Stimulated activated naive CD4-positive, alpha-beta T cell treated with Interleukin-2 at 50 U/mL for 16 hours (primary cell): ENCODE measurements at regions not wholly inside any gene's neighbourhood (a gene's known extent, or its start where the extent isn't known, plus 50 kb on each side); places are given as distances from the start of the nearest gene placed in this dataset.
A peak's percentile ranks its signal among the peaks of the same experiment; 100 is the strongest.
"Not testable (repeated sequence)": the region's sequence is repeated elsewhere in the genome, so short reads cannot be mapped to it uniquely, and the experiment has no call there.

Experiments
- DNase-seq: peaks from one replicate; lab custom pipeline; 2025; lab: John Stamatoyannopoulos, UW

DNA sequence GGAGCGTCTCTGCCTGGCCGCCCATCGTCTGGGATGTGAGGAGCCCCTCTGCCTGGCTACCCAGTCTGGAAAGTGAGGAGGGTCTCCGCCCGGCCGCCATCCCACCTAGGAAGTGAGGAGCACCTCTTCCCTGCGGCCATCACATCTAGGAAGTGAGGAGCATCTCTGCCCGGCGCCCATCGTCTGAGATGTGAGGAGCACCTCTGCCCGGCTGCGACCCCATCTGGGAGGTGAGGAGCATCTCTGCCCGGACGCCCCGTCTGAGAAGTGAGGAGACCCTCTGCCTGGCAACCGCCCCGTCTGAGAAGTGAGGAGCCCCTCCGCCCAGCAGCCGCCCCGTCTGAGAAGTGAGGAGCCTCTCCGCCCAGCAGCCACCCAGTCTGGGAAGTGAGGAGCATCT, 84.5 kb downstream of the IDS start:
- not testable (repeated sequence) for DNase-seq

DNA sequence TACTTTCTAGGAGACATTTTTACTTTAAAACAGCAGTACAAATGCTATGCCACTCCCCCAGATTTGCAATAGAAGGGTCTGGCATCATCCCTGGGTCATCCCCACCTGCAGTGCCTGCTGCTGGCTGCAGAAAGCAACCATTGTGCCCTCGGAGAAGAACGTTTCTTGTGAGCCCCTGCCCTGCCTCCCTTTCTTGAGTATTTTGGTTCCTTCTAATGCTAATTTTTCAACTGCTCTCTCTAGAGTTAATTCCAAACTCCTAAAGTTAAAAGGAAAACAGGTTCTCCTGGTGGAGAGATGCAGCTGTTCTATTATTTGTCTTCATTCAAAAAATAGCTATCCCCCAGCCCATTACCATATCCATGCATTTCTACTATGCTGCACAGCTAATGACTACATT, 107.1 kb downstream of the IDS start:
- DNase-seq: no peak

DNA sequence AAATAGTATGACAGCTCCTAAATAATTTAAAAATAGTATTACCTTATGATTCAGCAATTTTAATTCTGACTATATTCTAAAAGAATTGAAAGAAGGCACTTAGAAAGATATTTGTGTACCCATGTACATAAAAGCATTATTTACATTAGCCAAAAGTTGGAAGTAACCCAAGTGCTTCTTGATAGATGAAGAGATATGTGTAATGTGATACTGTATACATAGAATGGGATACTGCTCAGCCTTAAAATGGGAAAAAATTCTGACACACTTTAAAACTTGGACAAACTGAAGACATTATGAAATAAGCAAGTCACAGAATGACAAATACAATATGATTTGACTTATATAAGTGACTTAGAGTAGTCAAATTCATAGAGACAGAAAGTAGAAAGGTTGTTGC, 112.2 kb downstream of the IDS start:
- no peak for DNase-seq

DNA sequence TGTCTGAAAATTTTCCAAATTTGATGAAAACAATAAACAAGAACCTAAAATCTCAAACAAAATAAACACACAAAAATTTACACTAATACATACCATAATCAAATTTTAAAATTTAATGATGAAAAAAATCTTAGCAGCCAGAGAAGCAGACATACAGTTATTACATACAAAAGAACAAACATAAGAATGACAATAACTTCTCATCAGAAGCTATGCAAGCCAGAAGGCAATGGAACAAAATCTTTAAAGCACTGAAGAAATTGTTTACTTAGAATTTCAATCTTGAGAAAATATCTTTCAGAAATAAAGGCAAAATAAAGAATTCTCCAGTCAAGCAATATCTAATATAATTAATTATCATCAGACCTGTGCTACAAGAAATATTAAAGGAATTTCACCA, 121.3 kb downstream of the IDS start:
- DNase-seq: no peak

DNA sequence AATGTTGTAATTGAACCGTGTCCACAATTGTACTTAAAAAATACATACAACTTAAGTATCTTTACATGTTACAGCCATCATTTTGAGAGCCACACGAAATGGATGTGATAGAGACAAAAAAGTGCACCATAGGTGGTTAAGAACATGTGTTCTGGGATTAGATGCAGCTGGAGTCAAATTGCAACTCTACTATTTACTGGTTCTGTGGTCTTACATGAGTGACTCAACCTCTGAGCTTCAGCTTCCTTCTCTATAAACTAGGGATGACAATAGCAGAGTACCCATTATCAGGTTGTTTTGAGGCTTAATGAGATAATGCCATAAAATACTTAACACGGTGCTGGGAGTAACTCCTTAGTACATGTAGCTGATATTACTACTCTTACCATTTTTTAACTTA, 130.4 kb downstream of the IDS start:
- no peak for DNase-seq

DNA sequence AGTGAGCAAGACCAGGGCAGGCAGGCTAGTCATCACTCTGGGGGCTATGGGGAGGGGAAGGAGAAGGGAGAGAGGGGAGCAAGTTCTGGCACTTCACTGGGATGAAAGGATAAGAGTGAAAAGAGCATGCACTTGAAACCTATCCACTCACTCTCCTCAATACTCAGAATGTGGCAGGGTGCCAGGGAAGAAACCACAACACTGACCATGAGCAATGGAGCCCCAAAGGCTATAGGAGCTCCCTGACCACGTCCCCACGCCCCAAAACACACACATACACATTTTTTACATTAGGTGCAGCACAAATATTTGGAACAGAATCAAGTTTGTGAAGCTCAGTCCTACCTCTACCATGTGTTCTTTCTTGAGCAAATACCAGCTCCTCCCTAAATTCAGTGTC, 132.2 kb downstream of the IDS start:
- no peak for DNase-seq

DNA sequence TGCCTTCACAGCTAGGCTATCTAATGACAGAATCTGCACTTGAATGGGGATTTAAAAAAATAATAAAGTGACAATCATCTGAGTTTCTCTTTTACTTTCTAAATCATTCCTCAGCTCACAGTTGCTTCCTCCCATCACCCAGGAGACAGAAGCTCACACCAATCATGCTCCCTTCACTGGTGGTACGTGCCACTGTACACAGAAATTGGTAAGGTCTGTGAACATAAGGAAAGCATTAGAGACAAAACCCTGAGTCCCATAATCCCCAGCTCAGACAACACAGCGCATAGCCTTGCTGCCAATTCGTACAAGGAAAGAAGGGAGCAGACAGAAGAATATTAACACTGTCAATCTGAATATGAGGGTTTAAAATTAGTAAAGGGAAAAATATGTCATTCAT, 133.1 kb downstream of the IDS start:
- no peak for DNase-seq

DNA sequence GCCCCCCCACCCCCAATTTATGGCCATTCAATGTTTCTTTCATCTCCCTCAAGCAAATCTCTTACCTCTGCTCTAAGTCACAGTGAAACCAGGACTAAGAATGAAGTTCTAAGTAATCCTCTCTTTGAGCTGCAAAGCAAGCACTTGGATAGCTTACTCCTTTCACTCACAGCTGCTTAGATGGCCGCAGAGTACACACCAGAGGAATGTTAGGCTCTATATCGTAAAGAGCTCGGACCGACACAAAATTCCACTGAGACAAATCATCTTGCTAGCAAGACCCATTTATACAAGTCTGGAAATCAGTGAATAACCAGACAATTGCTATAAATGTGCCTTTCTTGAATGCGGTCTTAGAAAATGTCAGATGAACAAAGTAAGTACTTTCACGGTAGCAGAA, 135.0 kb downstream of the IDS start:
- no peak for DNase-seq

DNA sequence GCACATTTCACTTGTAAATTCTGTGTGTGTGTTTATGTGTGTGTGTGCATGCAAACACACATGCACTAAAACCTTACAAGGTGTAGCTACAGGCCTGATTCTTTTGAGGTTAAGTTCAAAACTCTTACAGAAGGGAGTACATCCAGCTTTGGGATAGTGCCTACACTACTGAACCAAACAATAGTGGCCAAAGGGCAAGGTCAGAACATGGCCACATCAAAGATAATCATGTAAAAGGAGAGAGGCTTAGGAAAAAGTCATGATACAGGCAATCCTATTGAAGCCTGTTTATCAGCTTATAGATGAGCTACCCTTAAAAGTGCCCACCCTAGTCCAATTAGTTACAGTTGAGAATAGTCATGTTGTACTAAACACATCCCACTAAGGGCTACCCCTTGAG, 139.6 kb downstream of the IDS start:
- DNase-seq: no peak

DNA sequence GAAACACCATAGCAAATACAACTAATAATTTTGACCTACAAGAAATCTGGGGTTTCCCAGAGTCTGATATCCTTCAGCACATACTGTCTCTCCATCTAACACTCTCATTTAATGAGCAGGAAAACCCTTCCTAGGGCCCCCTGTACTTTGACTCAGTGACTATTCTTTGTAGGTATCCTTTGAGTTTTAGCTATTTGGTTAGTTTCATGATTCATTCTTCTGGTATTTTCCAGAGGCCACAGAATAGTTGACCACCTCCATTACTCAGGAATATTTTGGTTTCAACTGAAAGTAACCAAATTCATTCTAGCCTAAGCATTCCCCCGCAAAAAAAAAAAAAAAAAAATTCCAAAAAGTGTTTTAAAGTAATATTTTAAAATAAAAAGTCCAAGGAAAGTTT, 140.0 kb downstream of the IDS start:
- DNase-seq: no peak

DNA sequence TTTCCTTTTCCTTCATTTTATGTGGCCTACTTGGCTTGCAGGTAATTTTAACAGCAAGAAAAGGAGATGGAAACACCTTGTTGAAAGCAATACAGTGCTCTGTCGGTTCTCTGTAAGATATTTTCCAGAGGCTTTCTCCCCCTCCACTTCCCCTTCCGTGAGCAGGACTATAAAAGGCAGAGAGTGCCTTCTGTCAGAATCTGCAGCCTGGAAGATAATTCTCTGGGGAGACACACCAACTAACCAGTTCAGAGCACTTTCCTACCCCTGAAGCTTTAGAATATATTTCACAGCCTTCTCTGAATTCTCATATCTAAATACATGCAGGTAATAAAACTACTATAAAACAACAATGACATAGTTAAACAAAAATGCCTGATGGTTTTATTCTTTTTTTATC, 141.1 kb downstream of the IDS start:
- no peak for DNase-seq

DNA sequence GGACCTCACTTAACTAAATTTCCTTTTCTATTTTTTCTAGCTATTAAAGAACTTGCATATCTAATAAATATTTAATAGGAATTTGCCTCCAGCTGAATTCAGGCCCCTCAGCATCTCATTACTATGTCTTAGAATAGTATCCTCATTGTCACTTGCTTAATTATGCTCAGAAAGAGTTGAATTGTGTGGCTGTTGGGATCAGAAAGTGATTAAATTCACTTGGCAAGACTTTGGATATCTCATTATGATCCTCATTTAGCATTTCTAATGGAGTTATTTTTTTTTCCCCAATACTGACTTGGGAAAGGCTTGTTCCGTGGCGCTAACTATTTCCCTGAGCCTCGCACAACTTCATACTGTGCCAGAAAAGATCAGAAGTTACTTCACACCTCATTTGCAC, 158.8 kb downstream of the IDS start:
- no peak for DNase-seq

DNA sequence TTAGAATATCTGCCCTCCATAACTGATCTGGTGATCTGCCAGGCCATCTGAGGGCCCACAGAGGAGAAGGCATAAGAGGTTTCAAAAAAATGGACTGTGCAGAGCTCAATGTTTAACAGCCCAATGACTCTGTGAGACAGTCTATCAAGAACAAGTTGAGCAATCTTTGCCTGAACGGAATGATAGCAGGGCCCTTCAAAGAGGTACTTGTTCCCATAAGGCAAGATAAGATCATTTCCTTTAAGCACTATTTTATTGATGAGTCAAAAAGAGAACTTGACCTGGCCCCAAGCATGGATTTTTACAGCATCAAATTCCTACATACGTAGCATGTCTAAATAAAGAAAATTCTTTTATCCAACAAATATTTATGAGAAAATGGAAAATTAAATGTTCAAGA, 182.8 kb downstream of the IDS start:
- DNase-seq: no peak

DNA sequence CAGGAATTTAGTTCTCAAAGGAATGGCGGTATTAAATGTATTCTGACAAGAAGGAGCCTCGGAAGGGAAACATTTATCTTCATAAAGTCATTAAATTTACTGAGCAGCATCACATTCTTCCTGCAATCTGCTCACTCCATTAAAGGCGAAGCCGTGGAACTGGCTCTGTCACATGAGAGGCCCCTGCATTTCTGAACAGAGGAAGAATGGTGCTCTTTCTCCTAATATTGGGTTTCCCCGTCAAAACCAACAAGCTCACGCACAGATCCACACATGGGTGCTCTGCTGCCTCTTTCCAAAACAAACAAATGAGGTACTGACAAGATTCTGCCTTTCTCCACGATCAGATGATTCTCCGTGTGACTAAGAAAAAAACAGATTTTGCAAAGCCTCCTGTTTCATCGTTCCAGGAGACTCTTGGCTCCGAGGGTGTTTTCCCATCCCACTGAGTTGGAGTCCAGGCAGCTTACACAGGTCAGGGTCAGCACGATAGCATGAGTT, 191.2 kb downstream of the IDS start:
- DNase-seq: no peak

DNA sequence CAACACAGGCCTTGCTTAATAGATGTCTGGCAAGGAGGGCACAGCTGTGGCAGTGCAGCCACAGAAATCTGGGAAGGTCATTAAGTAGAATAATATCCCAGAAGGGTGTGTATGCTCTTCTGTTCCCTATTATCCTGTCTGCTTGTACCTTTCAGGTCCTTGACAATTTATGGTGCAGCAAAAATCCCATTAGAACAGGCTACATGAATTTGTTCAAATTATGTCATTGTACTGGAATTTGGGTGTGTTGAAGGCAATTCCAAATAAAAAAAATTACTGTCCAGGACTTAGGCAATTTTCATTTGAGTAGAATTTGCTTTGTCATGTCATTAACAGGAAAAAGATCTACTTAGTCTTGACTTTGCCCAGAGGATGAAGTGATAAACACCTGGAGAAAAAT, 192.1 kb downstream of the IDS start:
- DNase-seq: no peak

DNA sequence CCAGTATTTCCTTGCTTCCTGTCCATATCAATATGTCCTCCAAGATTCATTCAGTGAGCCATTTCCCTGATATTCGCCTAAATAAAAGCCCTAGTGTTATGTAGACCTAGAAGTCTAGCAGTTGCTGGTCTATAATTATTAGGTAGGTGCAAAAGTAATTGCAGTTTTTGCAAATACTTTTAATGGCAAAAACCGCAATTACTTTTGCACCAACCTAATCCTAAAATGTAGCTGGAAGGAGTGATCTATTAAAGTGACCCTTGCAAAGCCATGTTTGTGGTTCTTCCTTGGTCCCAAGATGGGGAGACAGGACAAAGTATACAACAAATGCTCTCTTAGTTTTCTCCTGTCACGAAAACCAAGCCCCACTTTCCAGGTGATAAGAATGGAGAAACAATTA, 193.0 kb downstream of the IDS start:
- no peak for DNase-seq

DNA sequence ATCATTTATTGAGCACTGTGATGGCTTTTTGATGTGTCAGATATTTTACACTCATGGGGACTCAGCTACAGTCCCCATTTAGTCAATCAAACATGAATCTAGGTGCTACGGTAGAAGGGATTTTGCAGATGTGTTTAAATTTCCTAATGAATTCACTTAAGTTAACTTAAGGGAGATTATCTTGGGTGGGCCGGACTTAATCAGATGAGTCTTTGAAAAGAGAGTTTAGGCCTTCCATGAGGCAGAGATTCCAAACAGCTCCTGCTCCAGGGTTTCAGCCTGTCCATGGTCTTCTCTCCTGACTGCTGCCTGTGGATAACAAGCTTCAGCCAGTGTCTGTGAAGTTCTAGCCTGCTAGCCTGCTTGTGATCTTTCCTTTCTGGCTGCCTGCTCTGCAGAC, 202.4 kb downstream of the IDS start:
- no peak for DNase-seq

DNA sequence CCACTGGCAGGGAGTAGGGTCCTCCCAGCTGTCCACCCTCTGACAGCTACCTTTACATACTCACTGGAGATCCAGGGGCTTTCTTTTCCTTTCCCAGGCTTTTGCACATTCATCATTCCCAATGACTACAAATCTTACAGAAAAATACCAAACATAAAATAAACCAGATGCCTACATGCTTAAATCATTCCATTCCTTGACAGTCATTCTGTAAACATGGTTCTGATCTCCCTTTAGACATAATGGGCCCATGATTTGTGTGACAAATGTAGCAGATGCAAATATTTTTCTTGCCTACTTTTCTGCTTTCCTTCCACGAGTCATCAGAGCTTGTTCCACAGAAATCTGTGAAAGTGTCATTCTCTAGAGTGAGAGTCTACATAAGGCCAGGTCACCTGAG, 207.0 kb downstream of the IDS start:
- no peak for DNase-seq

DNA sequence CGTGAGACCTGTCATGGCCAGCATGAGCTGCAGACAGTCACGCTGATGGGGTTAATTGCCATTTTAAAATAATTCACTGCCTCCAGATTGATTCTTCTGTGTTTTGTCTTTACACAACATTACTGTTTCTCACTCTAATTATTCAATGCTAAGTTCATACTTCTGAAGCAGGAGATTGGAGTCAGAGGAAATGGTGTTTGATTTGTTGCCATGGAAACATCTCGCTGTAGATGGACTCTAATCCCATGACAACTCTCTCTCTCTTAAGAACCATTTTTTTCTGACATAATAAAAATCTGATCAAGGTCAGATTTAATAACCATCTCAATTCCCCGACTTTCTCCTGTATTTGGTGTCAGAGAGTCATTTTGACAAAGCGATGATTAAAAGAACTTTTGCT, 209.0 kb downstream of the IDS start:
- no peak for DNase-seq

DNA sequence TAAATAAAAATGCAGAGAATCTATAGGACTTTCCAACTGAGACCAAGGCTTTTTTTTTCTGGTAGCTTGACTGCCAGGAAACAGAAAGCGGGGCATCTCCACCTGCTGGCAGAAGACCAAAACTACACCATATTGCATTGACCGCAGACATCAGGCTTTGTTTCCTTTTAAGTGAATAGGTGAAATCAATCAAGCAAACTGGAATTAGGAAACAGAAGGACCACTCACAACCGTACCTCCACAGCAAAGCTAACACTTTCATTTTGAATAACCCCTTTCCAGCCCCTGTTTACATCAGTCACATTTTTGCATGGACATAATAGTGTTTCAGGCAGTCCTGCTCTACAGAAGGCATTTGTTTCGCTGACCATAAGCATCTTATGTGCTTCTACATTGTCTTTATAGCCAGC, 218.2 kb downstream of the IDS start:
- DNase-seq: peak; percentile 4

DNA sequence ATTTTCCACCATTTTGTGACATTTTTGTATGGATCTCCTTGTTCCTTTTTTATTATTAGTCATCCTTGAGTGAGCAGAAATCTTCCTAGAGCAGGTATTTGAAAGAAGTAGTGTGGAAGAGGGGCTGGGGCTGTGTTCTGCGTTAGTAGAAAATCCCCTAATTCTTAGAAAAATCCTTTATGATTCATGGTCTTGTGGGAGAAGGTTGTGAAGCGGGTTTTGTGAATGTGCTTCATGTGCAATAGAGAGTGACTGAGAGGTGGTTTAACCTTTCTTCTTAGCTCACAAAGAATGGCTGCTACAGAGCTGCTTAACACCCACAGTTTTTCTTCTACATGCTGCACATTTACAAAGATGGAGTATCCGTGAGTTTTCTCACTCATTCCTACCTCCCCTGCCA, 220.5 kb downstream of the IDS start:
- no peak for DNase-seq

DNA sequence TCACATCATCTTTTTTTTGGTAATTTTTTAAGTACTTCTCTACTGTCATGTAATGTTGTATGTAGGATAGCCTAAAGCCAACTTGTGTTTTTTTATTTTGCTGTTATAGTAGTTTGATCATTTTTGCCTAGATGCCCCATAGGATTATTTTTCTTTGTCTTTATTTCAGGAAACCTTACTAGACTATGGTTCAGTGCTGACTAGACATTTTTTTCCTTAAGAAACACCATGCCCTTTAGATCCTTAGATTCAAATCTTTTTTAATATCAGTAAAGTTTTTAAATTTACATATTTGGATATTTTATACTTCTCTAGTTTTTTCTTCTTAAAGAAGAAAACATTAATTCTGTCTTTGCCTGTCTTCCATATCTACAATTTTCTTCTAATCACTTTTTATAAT, 221.3 kb downstream of the IDS start:
- no peak for DNase-seq

DNA sequence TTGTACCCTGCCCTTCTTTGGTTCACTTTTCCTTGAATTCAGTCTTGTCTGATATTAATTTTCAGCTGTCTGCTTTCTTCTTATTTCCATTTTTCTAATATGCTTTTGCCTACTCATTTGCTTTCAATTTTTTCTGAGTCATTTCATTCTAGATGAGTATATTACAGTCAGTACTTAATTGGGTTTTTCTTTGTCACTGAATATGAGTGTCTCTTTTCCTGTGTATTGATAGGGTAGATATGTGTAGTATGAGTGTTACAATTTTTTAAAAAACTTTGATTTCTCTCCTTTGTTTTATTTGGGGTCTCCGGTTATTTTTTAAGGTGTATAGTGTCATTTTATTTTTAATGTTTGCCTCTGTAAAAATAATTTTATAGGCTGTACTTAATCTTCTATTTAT, 222.2 kb downstream of the IDS start:
- DNase-seq: no peak

DNA sequence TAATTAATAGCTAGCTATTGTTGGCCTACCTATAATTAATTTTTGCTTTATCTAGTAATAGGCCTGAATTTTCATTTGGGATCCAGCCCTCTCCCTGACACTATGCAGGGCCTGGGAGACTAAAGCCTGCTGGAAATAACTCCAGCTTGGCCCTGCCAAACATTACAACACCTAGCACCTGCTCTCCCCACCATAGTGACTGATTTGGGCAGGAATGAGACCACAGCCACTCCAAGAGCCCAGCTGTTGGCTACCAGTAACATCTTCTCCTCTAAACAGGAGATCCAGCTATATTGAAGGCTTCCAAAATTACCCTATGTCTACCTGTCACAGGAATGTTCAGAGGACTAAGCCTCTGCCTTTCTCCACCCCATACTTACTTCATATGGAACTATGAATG, 225.1 kb downstream of the IDS start:
- DNase-seq: no peak

DNA sequence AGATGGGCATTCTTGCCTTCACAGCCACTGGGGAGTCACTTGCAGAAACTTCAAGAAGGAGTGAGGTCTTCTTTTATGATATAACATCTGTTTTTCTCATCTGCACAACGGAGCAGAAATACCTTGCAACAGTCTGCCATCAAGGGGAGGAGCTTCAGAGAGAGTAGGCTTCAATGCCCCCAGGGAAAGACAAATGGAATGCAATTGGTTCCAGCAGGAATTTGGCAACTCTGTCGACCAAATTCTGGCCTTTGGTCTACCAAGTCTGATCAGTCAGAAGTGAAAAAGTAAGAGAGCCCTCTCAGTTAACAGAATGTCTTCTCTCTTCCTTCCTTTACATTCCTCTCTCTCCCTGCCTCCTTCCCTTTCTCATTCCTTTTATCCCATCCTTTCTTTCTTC, 229.3 kb downstream of the IDS start:
- no peak for DNase-seq
